ENCODE measurements at regions not wholly inside any gene's neighbourhood (a gene's known extent, or its start where the extent isn't known, plus 50 kb on each side); places are given as distances from the start of the nearest gene placed in this dataset.

DNA sequence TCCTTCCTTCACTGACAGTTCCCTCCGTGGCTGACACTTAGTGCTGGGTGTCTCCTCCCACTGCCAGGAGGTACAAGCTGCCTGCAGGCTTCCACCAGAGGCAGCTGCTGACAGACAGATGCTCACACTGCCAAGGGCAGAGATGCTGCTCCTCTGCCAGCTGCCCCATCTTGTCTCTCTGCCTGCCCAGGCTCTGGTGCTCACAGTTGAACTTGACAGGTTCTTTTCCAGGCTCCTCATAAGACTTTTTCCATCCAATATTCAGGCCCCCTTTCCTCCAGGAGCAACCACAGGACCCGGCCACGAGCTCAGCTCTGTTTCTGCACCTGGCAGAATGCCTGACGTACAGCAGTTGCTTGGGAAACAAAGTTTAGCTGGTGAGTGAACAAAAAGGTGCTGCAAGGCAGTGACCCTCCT, 79.8 kb downstream of the PSMB1 start:
- Histone ChIP-seq H3K27me3 (peaks cover 0 to 5% of the 10 kb centered on the region in 2 donors), H3K36me3 (no peaks in the 10 kb centered on the region), H3K4me3 (no peak overlapping the region), H3K4me1 (no peaks in the 10 kb centered on the region), H3K27ac (no peak overlapping the region), H3K9me3 (no peaks in the 10 kb centered on the region)
- TF ChIP-seq POLR2AphosphoS5 (IDR thresholded peaks at IDR 0.05) (no peak), POLR2A (IDR thresholded peaks at IDR 0.05) (no peak)
- TF ChIP-seq, protein P1, sequence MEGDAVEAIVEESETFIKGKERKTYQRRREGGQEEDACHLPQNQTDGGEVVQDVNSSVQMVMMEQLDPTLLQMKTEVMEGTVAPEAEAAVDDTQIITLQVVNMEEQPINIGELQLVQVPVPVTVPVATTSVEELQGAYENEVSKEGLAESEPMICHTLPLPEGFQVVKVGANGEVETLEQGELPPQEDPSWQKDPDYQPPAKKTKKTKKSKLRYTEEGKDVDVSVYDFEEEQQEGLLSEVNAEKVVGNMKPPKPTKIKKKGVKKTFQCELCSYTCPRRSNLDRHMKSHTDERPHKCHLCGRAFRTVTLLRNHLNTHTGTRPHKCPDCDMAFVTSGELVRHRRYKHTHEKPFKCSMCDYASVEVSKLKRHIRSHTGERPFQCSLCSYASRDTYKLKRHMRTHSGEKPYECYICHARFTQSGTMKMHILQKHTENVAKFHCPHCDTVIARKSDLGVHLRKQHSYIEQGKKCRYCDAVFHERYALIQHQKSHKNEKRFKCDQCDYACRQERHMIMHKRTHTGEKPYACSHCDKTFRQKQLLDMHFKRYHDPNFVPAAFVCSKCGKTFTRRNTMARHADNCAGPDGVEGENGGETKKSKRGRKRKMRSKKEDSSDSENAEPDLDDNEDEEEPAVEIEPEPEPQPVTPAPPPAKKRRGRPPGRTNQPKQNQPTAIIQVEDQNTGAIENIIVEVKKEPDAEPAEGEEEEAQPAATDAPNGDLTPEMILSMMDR (IDR thresholded peaks at IDR 0.05): no peak
- no peak for DNase-seq (ENCODE audit: low spot score in 2 of 2)
- intact Hi-C loops (cut with DNase I; ENCODE audit: low total_unique reads): no loop called here

DNA sequence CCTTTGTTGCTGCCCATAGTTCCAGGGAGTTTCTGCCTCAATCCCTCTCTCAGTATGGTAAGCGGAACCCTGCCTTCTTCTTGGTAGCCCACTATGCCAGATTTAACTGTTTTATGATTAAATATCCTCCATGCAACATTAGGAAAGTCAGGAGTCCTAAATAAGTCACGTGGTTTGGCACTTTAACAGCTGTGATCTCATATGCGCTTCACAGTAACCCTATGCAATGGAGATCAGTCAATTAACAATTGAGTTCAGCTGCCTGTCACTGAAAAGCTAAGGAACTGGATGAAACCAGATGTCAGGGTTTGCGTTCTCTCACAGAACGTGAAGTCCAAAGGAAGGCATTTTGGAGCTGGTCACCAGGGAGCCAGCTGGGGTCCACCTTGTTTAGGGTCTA, 81.6 kb downstream of the PSMB1 start:
- intact Hi-C loops (cut with DNase I; ENCODE audit: low total_unique reads): no loop called here
- no peak for DNase-seq (ENCODE audit: low spot score in 2 of 2)
- H3K4me1 ChIP-seq: no peaks in the 10 kb centered on the region
- no peak overlapping the region for H3K4me3 ChIP-seq
- no peaks in the 10 kb centered on the region for H3K9me3 ChIP-seq
- H3K27me3 ChIP-seq: peaks cover 0 to 5% of the 10 kb centered on the region in 2 donors
- H3K36me3 ChIP-seq: no peaks in the 10 kb centered on the region
- H3K27ac ChIP-seq: no peak overlapping the region
- TF ChIP-seq POLR2AphosphoS5 (IDR thresholded peaks at IDR 0.05): no peak
- no peak for TF ChIP-seq POLR2A (IDR thresholded peaks at IDR 0.05)
- TF ChIP-seq, protein P1 (IDR thresholded peaks at IDR 0.05): no peak

DNA sequence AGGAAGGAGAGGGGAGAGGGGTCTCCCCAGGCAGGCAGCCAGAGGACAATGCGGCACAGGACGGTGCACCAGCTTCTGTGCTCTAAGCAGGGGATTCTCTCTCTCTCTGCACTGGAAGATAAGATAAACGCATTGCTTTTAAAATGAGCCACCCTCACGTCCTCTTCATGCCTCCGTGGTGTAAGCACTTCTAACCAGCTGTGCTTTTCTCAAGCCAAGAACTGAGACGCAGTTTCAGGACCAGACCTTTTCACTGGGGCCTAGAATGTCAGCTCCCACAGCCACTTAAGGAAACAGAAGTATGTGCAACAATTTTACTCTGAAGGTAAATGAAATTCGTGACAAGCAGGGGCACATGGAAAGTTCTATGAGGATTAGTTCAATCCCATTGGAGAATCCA, 82.4 kb downstream of the PSMB1 start:
- Histone ChIP-seq H3K27me3 (peaks cover 0 to 5% of the 10 kb centered on the region in 2 donors), H3K9me3 (no peaks in the 10 kb centered on the region), H3K4me1 (no peaks in the 10 kb centered on the region), H3K36me3 (no peaks in the 10 kb centered on the region), H3K27ac (no peak overlapping the region), H3K4me3 (no peak overlapping the region)
- no peak for DNase-seq (ENCODE audit: low spot score in 2 of 2)
- intact Hi-C loops (cut with DNase I; ENCODE audit: low total_unique reads): no loop called here
- TF ChIP-seq POLR2AphosphoS5 (IDR thresholded peaks at IDR 0.05) (no peak), POLR2A (IDR thresholded peaks at IDR 0.05) (no peak)
- TF ChIP-seq, protein P1 (IDR thresholded peaks at IDR 0.05): no peak

DNA sequence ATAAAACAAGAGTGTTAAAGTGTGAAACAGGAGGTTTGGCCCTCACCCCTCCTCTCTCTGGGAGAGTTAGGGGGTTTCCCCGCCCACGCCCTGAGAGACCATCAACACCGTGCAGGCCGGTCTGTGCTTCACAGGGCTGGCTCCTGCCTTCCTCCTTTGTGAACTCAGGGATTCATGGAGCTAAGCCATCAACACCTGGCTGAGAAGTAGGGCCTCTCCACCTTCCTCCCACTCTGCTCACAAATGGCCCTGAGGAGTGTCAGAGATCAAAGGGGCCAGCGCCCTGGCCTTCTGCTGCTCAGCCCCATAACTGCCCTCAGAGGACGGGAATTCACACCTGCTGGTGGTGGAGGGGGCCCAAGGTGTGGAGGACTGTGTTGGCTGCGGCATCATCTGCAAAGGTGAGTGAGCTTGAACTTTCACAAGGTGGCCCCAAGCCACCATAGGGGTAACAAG, 88.6 kb downstream of the PSMB1 start:
- Histone ChIP-seq H3K27me3 (no peaks in the 10 kb centered on the region), H3K27ac (no peak overlapping the region)
- no peak for TF ChIP-seq POLR2A (IDR thresholded peaks at IDR 0.05)

DNA sequence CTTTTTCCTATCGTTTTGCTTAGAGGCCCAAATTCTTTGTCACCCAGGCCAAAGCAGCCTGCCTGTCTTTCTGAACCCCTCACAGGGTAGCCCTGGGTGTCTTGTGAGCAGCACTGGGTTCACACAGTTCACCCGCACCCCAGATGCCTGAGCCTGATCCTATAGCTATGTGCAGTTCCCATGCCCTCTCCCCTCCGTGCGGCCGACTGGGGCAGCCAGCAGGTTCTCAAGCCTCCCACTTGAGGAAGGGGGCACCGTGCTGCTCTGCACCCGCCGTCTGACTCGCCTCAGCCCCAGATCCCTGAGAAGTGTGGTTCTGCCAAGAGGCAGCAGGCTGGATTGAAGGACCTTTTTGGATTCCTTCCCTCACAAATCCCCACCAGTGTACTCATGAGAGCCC, 89.0 kb downstream of the PSMB1 start:
- Histone ChIP-seq H3K9me3 (no peaks in the 10 kb centered on the region), H3K4me3 (no peak overlapping the region), H3K27ac (no peak overlapping the region), H3K4me1 (no peaks in the 10 kb centered on the region), H3K36me3 (no peaks in the 10 kb centered on the region), H3K27me3 (no peaks in the 10 kb centered on the region)
- no peak for DNase-seq (ENCODE audit: low spot score in 2 of 2)
- no peak for TF ChIP-seq POLR2AphosphoS5 (IDR thresholded peaks at IDR 0.05)
- no peak for TF ChIP-seq POLR2A (IDR thresholded peaks at IDR 0.05)
- intact Hi-C loops (cut with DNase I; ENCODE audit: low total_unique reads): no loop called here

More for the DNA sequence above, 88.6 kb downstream of the PSMB1 start:
- no peak overlapping the region for H3K4me3 ChIP-seq
- no peak for DNase-seq (ENCODE audit: low spot score in 2 of 2)
- intact Hi-C loops (cut with DNase I; ENCODE audit: low total_unique reads): no loop called here
- no peaks in the 10 kb centered on the region for H3K36me3 ChIP-seq
- H3K9me3 ChIP-seq: no peaks in the 10 kb centered on the region
- no peaks in the 10 kb centered on the region for H3K4me1 ChIP-seq

DNA sequence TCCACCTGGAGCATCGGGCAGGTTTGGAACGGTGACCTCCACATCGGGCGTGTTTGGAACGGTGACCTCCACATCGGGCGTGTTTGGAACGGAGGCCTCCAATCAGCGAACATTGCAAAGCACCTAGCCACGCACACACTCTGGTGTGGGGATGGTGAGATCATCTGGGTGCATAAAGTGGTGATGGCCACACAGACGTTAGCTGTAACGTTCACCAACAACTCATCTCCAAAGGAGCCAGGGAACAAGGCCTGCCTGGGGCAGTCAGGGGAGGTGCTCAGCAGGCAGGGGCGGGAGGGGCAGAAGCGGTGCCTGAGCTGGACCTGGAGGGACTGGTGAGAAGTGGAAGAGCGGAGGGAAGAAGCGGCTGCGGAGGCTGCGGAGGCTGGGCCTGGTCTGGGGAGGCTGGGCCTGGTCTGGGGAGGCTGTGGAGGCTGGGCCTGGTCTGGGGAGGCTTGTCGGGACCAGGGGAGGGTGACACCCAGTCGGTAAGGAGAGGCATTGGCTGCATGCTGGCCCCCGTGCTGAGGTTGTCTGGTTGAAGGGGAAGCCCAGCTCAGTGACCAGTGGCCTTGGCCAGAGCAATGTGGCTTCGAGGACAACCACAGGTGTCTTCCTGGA, 89.9 kb downstream of the PSMB1 start:
- Histone ChIP-seq H3K4me1 (no peaks in the 10 kb centered on the region), H3K9me3 (no peaks in the 10 kb centered on the region), H3K36me3 (no peaks in the 10 kb centered on the region), H3K27ac (no peak overlapping the region), H3K27me3 (no peaks in the 10 kb centered on the region), H3K4me3 (no peak overlapping the region)
- TF ChIP-seq POLR2AphosphoS5 (IDR thresholded peaks at IDR 0.05): no peak
- no peak for TF ChIP-seq POLR2A (IDR thresholded peaks at IDR 0.05)
- TF ChIP-seq, protein P1 (IDR thresholded peaks at IDR 0.05): no peak
- DNase-seq (ENCODE audit: low spot score in 2 of 2): no peak
- intact Hi-C loops (cut with DNase I; ENCODE audit: low total_unique reads): no loop called here
